ENCODE measurements at regions not wholly inside any gene's neighbourhood (a gene's known extent, or its start where the extent isn't known, plus 50 kb on each side); places are given as distances from the start of the nearest gene placed in this dataset.

DNA sequence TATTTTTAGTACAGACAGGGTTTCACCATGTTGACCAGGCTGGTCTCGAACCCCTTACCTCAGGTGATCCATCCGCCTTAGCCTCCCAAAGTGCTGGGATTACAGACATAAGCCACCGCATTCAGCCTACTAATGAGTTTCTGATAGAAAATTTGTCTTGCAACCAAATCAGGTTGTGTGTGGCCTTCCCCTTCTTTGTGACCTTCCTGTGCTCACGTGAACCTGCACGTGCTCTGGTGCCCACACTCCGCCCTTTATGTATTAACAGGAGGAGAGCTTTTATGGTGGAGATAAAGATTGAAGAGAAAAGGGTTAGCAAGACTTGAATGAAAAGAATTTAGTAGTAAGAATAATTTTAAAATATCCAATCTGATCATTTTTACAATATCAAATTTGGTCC is 343.5 kb upstream of the TMEM132C start:
- no peak for TF ChIP-seq POLR2AphosphoS5 (IDR thresholded peaks at IDR 0.05; ENCODE audit: low read length)
- TF ChIP-seq FOS (IDR thresholded peaks at IDR 0.05; ENCODE audit: borderline replicate concordance, extremely low read depth, insufficient read length), result no peak
- TF ChIP-seq ATF3 (IDR thresholded peaks at IDR 0.05; ENCODE audit: borderline replicate concordance, extremely low read depth, low read depth, low read length), result no peak
- no peak for TF ChIP-seq ZNF24 (IDR thresholded peaks at IDR 0.05)
- TF ChIP-seq KDM1A (IDR thresholded peaks at IDR 0.05; ENCODE audit: borderline replicate concordance), result no peak
- TF ChIP-seq MYC (IDR thresholded peaks at IDR 0.05; ENCODE audit: insufficient read depth, insufficient read length, insufficient replicate concordance, low read length, severe bottlenecking), result no peak
- no peak for TF ChIP-seq MAX (IDR thresholded peaks at IDR 0.05; ENCODE audit: low read depth, low read length)
- no peak for TF ChIP-seq JUND (IDR thresholded peaks at IDR 0.05; ENCODE audit: low read depth, low read length)
- no peak for TF ChIP-seq MYB (IDR thresholded peaks at IDR 0.05; ENCODE audit: borderline replicate concordance, low read depth, low read length)
